ENCODE measurements at regions not wholly inside any gene's neighbourhood (a gene's known extent, or its start where the extent isn't known, plus 50 kb on each side); places are given as distances from the start of the nearest gene placed in this dataset.
A peak's percentile ranks its signal among the peaks of the same experiment; 100 is the strongest.

DNA sequence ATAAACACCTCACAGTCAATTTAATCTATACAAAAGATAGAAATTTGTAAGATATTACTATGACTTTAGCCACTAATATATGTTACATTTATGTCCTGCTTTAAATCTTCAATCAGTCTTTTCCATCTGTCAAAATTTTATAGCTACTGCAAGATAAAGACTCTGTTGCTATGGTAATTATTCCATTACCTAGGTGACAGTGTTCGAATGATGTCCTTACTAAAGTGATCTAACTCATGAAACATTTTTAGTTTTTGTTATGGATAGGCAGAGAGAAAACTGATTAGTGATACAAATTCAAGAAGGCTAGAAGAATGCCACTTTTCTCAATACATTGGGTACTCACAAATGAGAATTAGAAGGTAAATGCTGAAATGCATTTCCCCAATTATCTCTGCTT lies 359.9 kb upstream of the FSHR start:
- no peaks in the 10 kb centered on the region for H3K9me3 ChIP-seq (ENCODE audit: low read length)
- no peak overlapping the region for H3K4me3 ChIP-seq (ENCODE audit: low read length)
- Mint-ChIP-seq H3K4me1 (no peaks in the 10 kb centered on the region), H3K27me3 (no peaks in the 10 kb centered on the region), H3K27ac (no peak overlapping the region), H3K9me3 (peaks cover 6 to 38% (median 10%) of the 10 kb centered on the region in 5 donors), H3K36me3 (no peaks in the 10 kb centered on the region), H3K4me3 (no peak overlapping the region)
- ChIA-PET CTCF (no interaction called here), POLR2A (no interaction called here)
- H3K27ac ChIP-seq (ENCODE audit: low read depth, low read length) = no peak overlapping the region
- no peak for DNase-seq
- H3K36me3 ChIP-seq (ENCODE audit: insufficient read depth, low read length) = no peaks in the 10 kb centered on the region
- no peaks in the 10 kb centered on the region for H3K4me1 ChIP-seq (ENCODE audit: insufficient read depth, low read length)
- H3K27me3 ChIP-seq (ENCODE audit: insufficient read depth, low read length, poor library complexity, severe bottlenecking) = no peaks in the 10 kb centered on the region

DNA sequence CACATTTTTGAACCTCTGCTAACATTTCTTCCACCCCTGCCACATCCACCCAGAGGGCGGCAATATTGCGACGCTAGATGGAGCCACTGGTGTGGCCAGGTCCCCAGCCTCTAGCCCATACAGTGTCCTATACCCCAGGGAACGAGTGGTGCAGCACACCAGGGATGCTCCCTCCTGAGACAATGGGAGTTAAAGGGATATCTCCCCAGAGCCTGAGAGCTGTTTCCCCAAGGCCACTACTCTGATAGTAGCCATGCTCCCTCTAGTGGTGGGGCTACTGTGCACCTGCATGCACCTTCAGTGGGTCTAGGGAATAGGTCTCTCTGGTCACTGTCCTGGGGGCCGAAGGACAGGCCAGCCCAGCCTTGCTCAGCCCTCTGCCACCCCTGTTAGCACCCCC lies 336.4 kb upstream of the FSHR start:
- no peak overlapping the region for H3K27ac ChIP-seq (ENCODE audit: low read depth, low read length)
- no peak overlapping the region for H3K27ac Mint-ChIP-seq
- ChIA-PET POLR2A (no interaction called here), CTCF (no interaction called here)
- no peaks in the 10 kb centered on the region for H3K4me1 ChIP-seq (ENCODE audit: insufficient read depth, low read length)
- H3K4me3 Mint-ChIP-seq = no peak overlapping the region
- H3K36me3 Mint-ChIP-seq = no peaks in the 10 kb centered on the region
- no peaks in the 10 kb centered on the region for H3K27me3 Mint-ChIP-seq
- no peaks in the 10 kb centered on the region for H3K9me3 ChIP-seq (ENCODE audit: low read length)
- DNase-seq = no peak
- no peaks in the 10 kb centered on the region for H3K27me3 ChIP-seq (ENCODE audit: insufficient read depth, low read length, poor library complexity, severe bottlenecking)
- peaks cover 12 to 33% (median 21%) of the 10 kb centered on the region in 5 donors for H3K9me3 Mint-ChIP-seq
- H3K4me1 Mint-ChIP-seq = no peaks in the 10 kb centered on the region
- no peaks in the 10 kb centered on the region for H3K36me3 ChIP-seq (ENCODE audit: insufficient read depth, low read length)
- no peak overlapping the region for H3K4me3 ChIP-seq (ENCODE audit: low read length)

DNA sequence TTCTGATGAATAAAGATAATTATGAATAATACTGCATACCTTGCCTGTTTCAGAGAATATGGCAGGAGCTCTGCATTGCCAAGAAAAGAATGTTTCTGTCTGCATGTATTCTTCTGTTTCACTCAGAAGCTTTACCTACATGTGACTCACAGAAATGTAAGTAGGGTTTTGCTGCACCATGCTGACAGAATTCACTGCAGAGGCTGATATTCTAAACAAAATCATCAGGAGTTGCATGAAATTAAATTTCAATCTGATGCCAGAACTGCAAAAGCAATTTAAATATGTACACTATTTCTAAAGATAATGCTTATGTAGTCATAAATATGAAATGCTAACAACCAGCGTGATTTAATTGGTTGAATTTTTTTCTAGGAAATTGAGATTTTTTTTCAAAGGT lies 332.8 kb upstream of the FSHR start:
- Mint-ChIP-seq H3K27ac (no peak overlapping the region), H3K4me3 (no peak overlapping the region), H3K27me3 (no peaks in the 10 kb centered on the region), H3K4me1 (no peaks in the 10 kb centered on the region), H3K9me3 (peaks cover 8 to 31% (median 18%) of the 10 kb centered on the region in 5 donors), H3K36me3 (no peaks in the 10 kb centered on the region)
- Histone ChIP-seq H3K4me3 (ENCODE audit: low read length) (no peak overlapping the region), H3K27me3 (ENCODE audit: insufficient read depth, low read length, poor library complexity, severe bottlenecking) (no peaks in the 10 kb centered on the region), H3K27ac (ENCODE audit: low read depth, low read length) (no peak overlapping the region), H3K4me1 (ENCODE audit: insufficient read depth, low read length) (no peaks in the 10 kb centered on the region), H3K36me3 (ENCODE audit: insufficient read depth, low read length) (no peaks in the 10 kb centered on the region), H3K9me3 (ENCODE audit: low read length) (no peaks in the 10 kb centered on the region)
- CTCF ChIA-PET = no interaction called here
- DNase-seq = no peak
- POLR2A ChIA-PET = no interaction called here

DNA sequence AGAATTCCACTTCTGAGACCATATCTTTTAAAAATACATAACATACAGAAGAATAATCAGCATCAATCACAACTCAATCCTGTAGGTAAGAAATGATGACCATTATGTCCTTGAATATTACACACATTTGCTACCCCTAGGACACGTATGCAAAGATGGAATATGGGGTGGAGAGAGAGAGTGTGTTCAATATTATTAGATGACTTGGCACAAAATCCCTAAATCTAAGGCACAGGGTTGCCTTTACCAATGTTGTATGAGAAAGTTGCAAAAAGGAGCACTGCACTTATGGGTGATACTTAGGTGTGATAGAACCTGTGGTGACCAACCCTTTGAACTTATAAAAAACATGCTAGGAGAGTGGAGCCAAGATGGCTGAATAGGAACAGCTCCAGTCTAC lies 326.2 kb upstream of the FSHR start:
- no peak overlapping the region for H3K4me3 Mint-ChIP-seq
- no peak overlapping the region for H3K27ac ChIP-seq (ENCODE audit: low read depth, low read length)
- peaks cover 0 to 1% of the 10 kb centered on the region in 2 donors for H3K27me3 Mint-ChIP-seq
- DNase-seq = no peak
- H3K36me3 ChIP-seq (ENCODE audit: insufficient read depth, low read length) = no peaks in the 10 kb centered on the region
- ChIA-PET CTCF (no interaction called here), POLR2A (no interaction called here)
- H3K4me3 ChIP-seq (ENCODE audit: low read length) = no peak overlapping the region
- peak overlapping the region in 1 of 8 donors; percentile 12 for H3K27ac Mint-ChIP-seq
- peaks cover 4 to 39% (median 18%) of the 10 kb centered on the region in 5 donors for H3K9me3 Mint-ChIP-seq
- H3K27me3 ChIP-seq (ENCODE audit: insufficient read depth, low read length, poor library complexity, severe bottlenecking) = no peaks in the 10 kb centered on the region
- H3K4me1 Mint-ChIP-seq = no peaks in the 10 kb centered on the region
- no peaks in the 10 kb centered on the region for H3K9me3 ChIP-seq (ENCODE audit: low read length)
- no peaks in the 10 kb centered on the region for H3K36me3 Mint-ChIP-seq
- no peaks in the 10 kb centered on the region for H3K4me1 ChIP-seq (ENCODE audit: insufficient read depth, low read length)

DNA sequence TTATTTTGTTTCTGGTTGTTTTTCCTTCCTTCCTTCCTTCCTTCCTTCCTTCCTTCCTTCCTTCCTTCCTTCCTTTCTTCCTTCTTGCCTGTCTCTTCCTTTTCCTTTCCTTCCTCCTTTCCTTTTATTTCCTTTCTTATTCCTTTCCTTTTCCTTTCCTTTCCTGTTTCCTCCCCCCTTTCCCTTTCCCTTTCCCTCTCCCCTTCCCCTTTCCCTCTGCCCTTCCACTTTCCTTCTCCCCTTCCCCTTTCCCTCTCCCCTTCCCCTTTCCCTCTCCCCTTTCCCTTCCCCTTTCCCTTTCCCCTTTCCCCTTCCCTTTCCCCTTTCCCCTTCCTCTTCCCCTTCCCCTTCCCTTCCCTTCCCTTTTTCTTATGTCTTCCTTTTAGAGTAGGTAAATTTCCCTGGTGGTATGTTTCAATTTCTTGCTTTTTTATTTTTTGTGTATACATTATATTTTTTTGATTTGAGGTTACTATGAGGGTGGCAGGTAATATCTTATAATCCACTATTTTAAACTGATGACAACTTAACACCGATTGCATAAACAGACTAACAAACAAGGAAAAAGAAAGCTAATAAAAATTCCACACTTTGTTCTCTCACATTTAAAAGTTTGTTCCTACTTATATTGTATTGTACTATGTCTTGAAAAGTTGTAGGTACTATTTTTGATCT lies 311.0 kb upstream of the FSHR start:
- POLR2A ChIA-PET = no interaction called here
- CTCF ChIA-PET = no interaction called here
- Histone ChIP-seq H3K4me3 (ENCODE audit: low read length) (no peak overlapping the region), H3K4me1 (ENCODE audit: insufficient read depth, low read length) (no peaks in the 10 kb centered on the region), H3K27ac (ENCODE audit: low read depth, low read length) (no peak overlapping the region), H3K36me3 (ENCODE audit: insufficient read depth, low read length) (no peaks in the 10 kb centered on the region), H3K27me3 (ENCODE audit: insufficient read depth, low read length, poor library complexity, severe bottlenecking) (no peaks in the 10 kb centered on the region), H3K9me3 (ENCODE audit: low read length) (no peaks in the 10 kb centered on the region)
- no peaks in the 10 kb centered on the region for H3K36me3 Mint-ChIP-seq
- no peak overlapping the region for H3K27ac Mint-ChIP-seq
- H3K9me3 Mint-ChIP-seq = peaks cover 10 to 37% (median 13%) of the 10 kb centered on the region in 5 donors
- no peak overlapping the region for H3K4me3 Mint-ChIP-seq
- no peaks in the 10 kb centered on the region for H3K4me1 Mint-ChIP-seq
- no peak for DNase-seq
- H3K27me3 Mint-ChIP-seq = no peaks in the 10 kb centered on the region

DNA sequence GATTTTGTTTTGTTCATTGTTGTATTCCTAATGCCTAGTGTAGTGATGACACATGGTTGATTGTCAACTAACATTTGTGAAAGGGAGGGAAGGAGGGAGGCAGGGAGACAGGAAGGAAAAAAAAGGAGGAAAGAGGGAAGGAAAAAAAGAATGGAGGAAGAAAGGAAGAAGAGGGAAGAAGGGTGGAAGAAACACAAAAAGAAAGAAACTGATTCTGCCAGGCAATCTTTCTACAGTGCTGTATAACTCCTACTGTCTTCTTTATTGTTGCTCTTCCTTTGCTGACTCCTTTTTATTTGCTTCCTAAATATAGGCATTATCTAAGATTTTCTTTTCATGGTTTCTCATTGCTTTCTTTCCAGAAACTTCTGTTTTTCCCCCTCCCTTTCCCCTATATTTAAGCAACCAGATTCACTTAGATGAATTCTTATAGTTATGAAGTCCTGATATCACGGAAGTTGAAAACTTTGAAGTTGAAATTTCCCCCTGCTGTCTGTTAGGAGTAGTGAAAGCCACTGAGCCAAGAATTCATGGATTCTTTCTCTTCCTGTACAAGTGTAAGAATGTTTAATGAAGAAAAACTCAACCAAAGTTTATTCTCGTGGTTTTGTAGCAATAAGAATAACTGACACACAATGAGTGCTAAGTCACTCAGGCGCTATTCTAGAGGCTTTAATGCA lies 305.1 kb upstream of the FSHR start:
- Histone ChIP-seq H3K36me3 (ENCODE audit: insufficient read depth, low read length) (no peaks in the 10 kb centered on the region), H3K27me3 (ENCODE audit: insufficient read depth, low read length, poor library complexity, severe bottlenecking) (no peaks in the 10 kb centered on the region), H3K9me3 (ENCODE audit: low read length) (no peaks in the 10 kb centered on the region), H3K4me3 (ENCODE audit: low read length) (no peak overlapping the region), H3K27ac (ENCODE audit: low read depth, low read length) (no peak overlapping the region), H3K4me1 (ENCODE audit: insufficient read depth, low read length) (no peaks in the 10 kb centered on the region)
- Mint-ChIP-seq H3K9me3 (peaks cover 2 to 43% (median 7%) of the 10 kb centered on the region in 5 donors), H3K4me1 (no peaks in the 10 kb centered on the region), H3K27me3 (no peaks in the 10 kb centered on the region), H3K36me3 (no peaks in the 10 kb centered on the region), H3K27ac (no peak overlapping the region), H3K4me3 (no peak overlapping the region)
- POLR2A ChIA-PET = no interaction called here
- CTCF ChIA-PET = no interaction called here
- DNase-seq = no peak

DNA sequence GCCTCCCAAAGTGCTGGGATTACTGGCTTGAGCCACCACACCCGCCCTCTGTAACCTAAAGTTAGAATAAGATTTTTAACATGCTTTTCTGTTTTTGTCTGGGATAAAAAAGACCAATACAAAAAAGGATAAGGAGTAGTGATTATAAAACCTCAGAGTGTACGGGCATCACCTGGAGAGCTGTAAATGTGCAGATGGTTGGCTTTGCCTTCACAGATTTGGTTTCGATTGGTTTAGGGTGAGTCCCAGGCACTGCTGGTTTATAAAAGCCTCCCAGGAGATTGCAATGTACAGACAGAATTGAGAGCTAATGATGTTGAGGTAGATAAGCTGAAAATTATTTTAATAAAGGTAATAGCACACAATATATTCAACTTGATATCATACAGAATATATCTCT lies 289.7 kb upstream of the FSHR start:
- no peak for DNase-seq
- Histone ChIP-seq H3K4me1 (ENCODE audit: insufficient read depth, low read length) (no peaks in the 10 kb centered on the region), H3K27me3 (ENCODE audit: insufficient read depth, low read length, poor library complexity, severe bottlenecking) (no peaks in the 10 kb centered on the region), H3K4me3 (ENCODE audit: low read length) (no peak overlapping the region), H3K9me3 (ENCODE audit: low read length) (no peaks in the 10 kb centered on the region), H3K27ac (ENCODE audit: low read depth, low read length) (no peak overlapping the region), H3K36me3 (ENCODE audit: insufficient read depth, low read length) (no peaks in the 10 kb centered on the region)
- no peaks in the 10 kb centered on the region for H3K4me1 Mint-ChIP-seq
- H3K27ac Mint-ChIP-seq = no peak overlapping the region
- ChIA-PET CTCF (no interaction called here), POLR2A (no interaction called here)
- H3K4me3 Mint-ChIP-seq = no peak overlapping the region
- no peaks in the 10 kb centered on the region for H3K36me3 Mint-ChIP-seq
- H3K9me3 Mint-ChIP-seq = peaks cover 0 to 12% (median under 1%) of the 10 kb centered on the region in 5 donors
- H3K27me3 Mint-ChIP-seq = no peaks in the 10 kb centered on the region

DNA sequence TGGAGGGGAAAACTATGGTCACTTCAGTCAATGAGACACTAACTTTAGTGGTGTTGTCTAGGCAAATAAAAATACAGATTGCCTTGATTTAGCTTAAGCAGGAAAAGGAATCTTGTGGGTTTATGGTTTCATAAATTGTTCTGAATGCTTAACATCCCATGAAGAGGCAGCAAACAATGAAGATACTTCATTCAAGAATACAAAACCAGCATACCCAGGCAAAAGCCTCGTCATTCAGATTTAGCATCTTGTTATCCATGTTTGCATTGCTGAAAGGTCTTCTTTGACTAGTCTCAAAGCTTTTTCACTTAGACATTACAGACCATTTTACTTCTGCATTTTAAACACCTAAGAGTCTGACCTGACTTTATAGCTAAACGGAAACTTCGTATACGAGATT lies 272.7 kb upstream of the FSHR start:
- Mint-ChIP-seq H3K4me3 (no peak overlapping the region), H3K4me1 (no peaks in the 10 kb centered on the region), H3K27ac (no peak overlapping the region), H3K36me3 (no peaks in the 10 kb centered on the region), H3K27me3 (no peaks in the 10 kb centered on the region), H3K9me3 (peaks cover 0 to 14% (median 11%) of the 10 kb centered on the region in 5 donors)
- Histone ChIP-seq H3K9me3 (ENCODE audit: low read length) (no peaks in the 10 kb centered on the region), H3K36me3 (ENCODE audit: insufficient read depth, low read length) (no peaks in the 10 kb centered on the region), H3K27me3 (ENCODE audit: insufficient read depth, low read length, poor library complexity, severe bottlenecking) (no peaks in the 10 kb centered on the region), H3K4me1 (ENCODE audit: insufficient read depth, low read length) (no peaks in the 10 kb centered on the region), H3K27ac (ENCODE audit: low read depth, low read length) (no peak overlapping the region), H3K4me3 (ENCODE audit: low read length) (no peak overlapping the region)
- no peak for DNase-seq
- ChIA-PET POLR2A (no interaction called here), CTCF (no interaction called here)
